Thyroid gland (tissue), 4 donors: ENCODE measurements at regions not wholly inside any gene's neighbourhood (a gene's known extent, or its start where the extent isn't known, plus 50 kb on each side); places are given as distances from the start of the nearest gene placed in this dataset.

Experiments used
- DNase-seq, 2 donors: peaks; one replicate each; pipeline ENCODE4 v3.0.0-alpha.2; 2019
- H3K27ac ChIP-seq, 3 donors: fragments of 200-600 bp; sonication (generic); 1 replicate in 2 of 3; 2 replicates in 1 of 3; pipeline ENCODE4 v1.5.1; 2016 to 2019; ENCODE audit warnings: mild to moderate bottlenecking in 1 of 3, moderate library complexity in 1 of 3
- H3K27me3 ChIP-seq: fragments of 200-600 bp; sonication (generic); one replicate; pipeline ENCODE4 v1.5.1; 2019
- H3K36me3 ChIP-seq, 2 donors: fragments of 200-600 bp; sonication (generic); one replicate each; pipeline ENCODE4 v1.5.1; 2016 to 2019
- H3K4me1 ChIP-seq, 2 donors: fragments of 200-600 bp; sonication (generic); one replicate each; pipeline ENCODE4 v1.5.1; 2017 to 2019
- H3K4me3 ChIP-seq, 3 donors: fragments of 200-600 bp; sonication (generic); replicated peaks in 1 of 3; 1 replicate in 2 of 3; 2 replicates in 1 of 3; pipeline ENCODE4 v1.5.1; 2016; ENCODE audit warnings: mild to moderate bottlenecking in 1 of 3
- H3K9me3 ChIP-seq: fragments of 200-600 bp; sonication (generic); one replicate; pipeline ENCODE4 v1.5.1; 2017
- CTCF ChIP-seq, 6 experiments: fragments of 200-600 bp in 3 of 6; fragments of 450-650 bp in 3 of 6; sonication (generic) in 3 of 6; IDR thresholded peaks; one replicate each; pipeline ENCODE4 v1.5.1; 2016 to 2019; ENCODE audit warnings: antibody characterized with exemption in 6 of 6, mild to moderate bottlenecking in 2 of 6, inconsistent platforms in 1 of 6, moderate library complexity in 1 of 6
- POLR2A ChIP-seq, 2 donors: fragments of 450-650 bp; IDR thresholded peaks; one replicate each; pipeline ENCODE4 v1.6.1; 2017; ENCODE audit warnings: antibody characterized with exemption in 2 of 2, mild to moderate bottlenecking in 2 of 2, moderate library complexity in 1 of 2
- WGBS, 2 donors: methylation state at CpG; one replicate each; pipeline ENCODE4 v1.1.5; 2017; 5-methylcytosine and 5-hydroxymethylcytosine counted together
- intact Hi-C: fragments of 100-400 bp; cut with DNase I; formaldehyde crosslinking; loops from one replicate; pipeline ENCODE4 v1.15.1; 2023

GRCh38 chr1:98081944-98082343, 161.1 kb upstream of the DPYD start:
- 77 to 78% methylated on average over 1 of the region's 1 CpG for WGBS, 2 donors
- intact Hi-C loops, result no loop called here
- Histone ChIP-seq H3K4me1 (no peaks in the 10 kb centered on the region), H3K27ac (no peak overlapping the region), H3K27me3 (no peaks in the 10 kb centered on the region), H3K9me3 (no peaks in the 10 kb centered on the region), H3K36me3 (no peaks in the 10 kb centered on the region), H3K4me3 (no peak overlapping the region)
- no peak for TF ChIP-seq CTCF (IDR thresholded peaks at IDR 0.05)
- no peak for TF ChIP-seq POLR2A (IDR thresholded peaks at IDR 0.05)
- DNase-seq, result no peak

- no peak for DNase-seq
- H3K27ac ChIP-seq, result no peak overlapping the region
- TF ChIP-seq POLR2A (IDR thresholded peaks at IDR 0.05) (no peak), CTCF (IDR thresholded peaks at IDR 0.05) (no peak)
- no peak overlapping the region for H3K4me3 ChIP-seq
- intact Hi-C loops, result no loop called here
- H3K27me3 ChIP-seq, result no peaks in the 10 kb centered on the region
- H3K36me3 ChIP-seq, result no peaks in the 10 kb centered on the region
- H3K9me3 ChIP-seq, result no peaks in the 10 kb centered on the region
- no peaks in the 10 kb centered on the region for H3K4me1 ChIP-seq
- WGBS, 2 donors, result 87 to 93% methylated on average over 2 of the region's 2 CpGs
Observed at GRCh38 chr1:98078596-98078995, 157.8 kb upstream of the DPYD start.

- 78 to 84% methylated on average over 2 of the region's 2 CpGs for WGBS, 2 donors
- H3K27me3 ChIP-seq, result no peaks in the 10 kb centered on the region
- no peak for DNase-seq
- H3K4me1 ChIP-seq, result no peaks in the 10 kb centered on the region
- TF ChIP-seq CTCF (IDR thresholded peaks at IDR 0.05), result no peak
- no peak overlapping the region for H3K4me3 ChIP-seq
- no peak overlapping the region for H3K27ac ChIP-seq
- intact Hi-C loops, result no loop called here
- H3K9me3 ChIP-seq, result no peaks in the 10 kb centered on the region
- no peaks in the 10 kb centered on the region for H3K36me3 ChIP-seq
Observed at GRCh38 chr1:98077691-98078090, 156.9 kb upstream of the DPYD start.

GRCh38 chr1:98075626-98076025, 154.8 kb upstream of the DPYD start:
- Histone ChIP-seq H3K4me3 (no peak overlapping the region), H3K27me3 (no peaks in the 10 kb centered on the region), H3K27ac (no peak overlapping the region), H3K9me3 (no peaks in the 10 kb centered on the region), H3K4me1 (no peaks in the 10 kb centered on the region), H3K36me3 (no peaks in the 10 kb centered on the region)
- TF ChIP-seq CTCF (IDR thresholded peaks at IDR 0.05) (no peak), POLR2A (IDR thresholded peaks at IDR 0.05) (no peak)
- intact Hi-C loops, result no loop called here
- 78 to 79% methylated on average over 1 of the region's 1 CpG for whole genome bisulfite sequencing, 2 donors
- DNase-seq, result no peak

GRCh38 chr1:98073823-98074222, 153.0 kb upstream of the DPYD start:
- Histone ChIP-seq H3K9me3 (no peaks in the 10 kb centered on the region), H3K4me1 (no peaks in the 10 kb centered on the region), H3K27me3 (no peaks in the 10 kb centered on the region), H3K4me3 (no peak overlapping the region), H3K36me3 (no peaks in the 10 kb centered on the region), H3K27ac (no peak overlapping the region)
- DNase-seq, result no peak
- TF ChIP-seq POLR2A (IDR thresholded peaks at IDR 0.05) (no peak), CTCF (IDR thresholded peaks at IDR 0.05) (no peak)
- 88 to 94% methylated on average over 3 of the region's 3 CpGs for WGBS, 2 donors
- intact Hi-C loops, result no loop called here
